GM12875 (cell line): ENCODE measurements at regions not wholly inside any gene's neighbourhood (a gene's known extent, or its start where the extent isn't known, plus 50 kb on each side); places are given as distances from the start of the nearest gene placed in this dataset.
"Not testable (repeated sequence)": the region's sequence is repeated elsewhere in the genome, so short reads cannot be mapped to it uniquely, and the experiment has no call there.

Source experiments
- H3K4me3 ChIP-seq: one replicate; pipeline ENCODE4 v1.5.1; 2011; ENCODE audit warnings: low read depth, low read length, control low read depth
- CTCF ChIP-seq: IDR thresholded peaks from 2 replicates; pipeline ENCODE4 v1.5.1; 2011; ENCODE audit warnings: low read depth, mild to moderate bottlenecking, control low read depth, inconsistent platforms, low read length, moderate library complexity, borderline replicate concordance; ENCODE audit not compliant: insufficient read depth

GRCh38 chr6:157753291-157753690, 69.8 kb upstream of the SNX9 start:
- TF ChIP-seq CTCF = no peak
- no peak overlapping the region for H3K4me3 ChIP-seq

GRCh38 chr6:157753801-157754200, 69.2 kb upstream of the SNX9 start:
- H3K4me3 ChIP-seq = not testable (repeated sequence)

GRCh38 chr6:157754351-157754750, 68.7 kb upstream of the SNX9 start:
- H3K4me3 ChIP-seq = no peak overlapping the region
- TF ChIP-seq CTCF = no peak

- H3K4me3 ChIP-seq = no peak overlapping the region
- TF ChIP-seq CTCF = no peak
Measured at GRCh38 chr6:157755032-157755745, 67.9 kb upstream of the SNX9 start.

GRCh38 chr6:157755746-157756411, 67.2 kb upstream of the SNX9 start:
- no peak overlapping the region for H3K4me3 ChIP-seq
- TF ChIP-seq CTCF = no peak

GRCh38 chr6:157756708-157757429, 66.2 kb upstream of the SNX9 start:
- H3K4me3 ChIP-seq = no peak overlapping the region
- TF ChIP-seq CTCF = peak; percentile 71; the same call in 1 of the 2 replicates

- TF ChIP-seq CTCF = no peak
- H3K4me3 ChIP-seq = no peak overlapping the region
Measured at GRCh38 chr6:157757430-157758403, 65.3 kb upstream of the SNX9 start.
